Body of pancreas (tissue), 4 donors: ENCODE measurements at regions not wholly inside any gene's neighbourhood (a gene's known extent, or its start where the extent isn't known, plus 50 kb on each side); places are given as distances from the start of the nearest gene placed in this dataset.

Experiments used
- ATAC-seq: fragments of 150-250 bp; one replicate; pipeline ENCODE4 v1.9.1; 2016
- DNase-seq, 4 donors: peaks; one replicate each; pipeline ENCODE4 v3.0.0-alpha.2; 2019
- H3K27ac ChIP-seq, 4 donors: fragments of 200-600 bp; sonication (generic); 1 replicate in 3 of 4; 2 replicates in 1 of 4; pipeline versions ENCODE4 v1.5.1 to v1.6.1; 2016 to 2019; ENCODE audit warnings: mild to moderate bottlenecking in 1 of 4, mixed read lengths in 1 of 4, moderate library complexity in 1 of 4
- H3K27me3 ChIP-seq, 2 donors: fragments of 200-600 bp; sonication (generic); one replicate each; pipeline ENCODE4 v1.6.0; 2016; ENCODE audit warnings: mild to moderate bottlenecking in 1 of 2
- H3K36me3 ChIP-seq, 2 donors: fragments of 200-600 bp; sonication (generic); replicated peaks in 1 of 2; 2 replicates each; pipeline ENCODE4 v1.5.1; 2016; ENCODE audit warnings: low read depth in 2 of 2; ENCODE audit not compliant: insufficient read depth in 1 of 2
- H3K4me1 ChIP-seq: fragments of 200-600 bp; sonication (generic); one replicate; pipeline ENCODE4 v1.6.0; 2016
- H3K4me3 ChIP-seq, 2 donors: fragments of 200-600 bp; sonication (generic); 1 replicate in 1 of 2; 2 replicates in 1 of 2; pipeline ENCODE4 v1.5.1; 2016 to 2019
- H3K9me3 ChIP-seq, 3 donors: fragments of 200-600 bp; sonication (generic); 1 replicate in 2 of 3; 2 replicates in 1 of 3; pipeline ENCODE4 v1.5.1; 2016
- POLR2A ChIP-seq, 3 donors: fragments of 450-650 bp; IDR thresholded peaks; one replicate each; pipeline ENCODE4 v1.6.1; 2016; ENCODE audit warnings: antibody characterized with exemption in 3 of 3, mild to moderate bottlenecking in 2 of 3
- WGBS, 2 donors: methylation state at CpG; one replicate each; pipeline ENCODE4 v1.1.5; 2017; 5-methylcytosine and 5-hydroxymethylcytosine counted together
- intact Hi-C: fragments of 100-400 bp; cut with DNase I; formaldehyde crosslinking; loops from one replicate; pipeline ENCODE4 v1.15.1; 2023
- TF ChIP-seq, protein P1 (sequence below), 7 experiments: fragments of 450-650 bp in 4 of 7; fragments of 200-600 bp in 3 of 7; sonication (generic) in 3 of 7; IDR thresholded peaks; one replicate each; pipeline ENCODE4 v1.5.1; 2016 to 2019; ENCODE audit warnings: antibody characterized with exemption in 7 of 7

DNA sequence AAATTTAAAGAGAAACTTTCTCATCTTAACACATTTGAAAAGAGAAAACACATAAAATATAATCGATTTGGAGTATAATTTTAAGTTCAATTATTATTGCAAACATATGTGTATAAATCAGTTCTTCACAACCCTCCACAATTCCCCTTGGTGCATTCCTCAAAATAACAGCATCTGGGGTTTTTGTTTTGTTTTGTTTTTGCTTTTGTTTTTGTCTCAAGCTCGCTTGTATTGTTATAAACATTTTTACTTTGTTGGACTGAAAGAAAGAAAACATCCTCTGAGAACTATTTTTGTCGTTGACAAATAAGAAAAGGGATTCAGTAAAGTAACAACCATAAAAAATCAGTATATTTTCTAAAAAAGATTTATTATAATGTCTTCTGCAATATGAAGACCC, 60.2 kb upstream of the HIVEP1 start:
- no peaks in the 10 kb centered on the region for H3K27me3 ChIP-seq
- TF ChIP-seq, protein P1, sequence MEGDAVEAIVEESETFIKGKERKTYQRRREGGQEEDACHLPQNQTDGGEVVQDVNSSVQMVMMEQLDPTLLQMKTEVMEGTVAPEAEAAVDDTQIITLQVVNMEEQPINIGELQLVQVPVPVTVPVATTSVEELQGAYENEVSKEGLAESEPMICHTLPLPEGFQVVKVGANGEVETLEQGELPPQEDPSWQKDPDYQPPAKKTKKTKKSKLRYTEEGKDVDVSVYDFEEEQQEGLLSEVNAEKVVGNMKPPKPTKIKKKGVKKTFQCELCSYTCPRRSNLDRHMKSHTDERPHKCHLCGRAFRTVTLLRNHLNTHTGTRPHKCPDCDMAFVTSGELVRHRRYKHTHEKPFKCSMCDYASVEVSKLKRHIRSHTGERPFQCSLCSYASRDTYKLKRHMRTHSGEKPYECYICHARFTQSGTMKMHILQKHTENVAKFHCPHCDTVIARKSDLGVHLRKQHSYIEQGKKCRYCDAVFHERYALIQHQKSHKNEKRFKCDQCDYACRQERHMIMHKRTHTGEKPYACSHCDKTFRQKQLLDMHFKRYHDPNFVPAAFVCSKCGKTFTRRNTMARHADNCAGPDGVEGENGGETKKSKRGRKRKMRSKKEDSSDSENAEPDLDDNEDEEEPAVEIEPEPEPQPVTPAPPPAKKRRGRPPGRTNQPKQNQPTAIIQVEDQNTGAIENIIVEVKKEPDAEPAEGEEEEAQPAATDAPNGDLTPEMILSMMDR (IDR thresholded peaks at IDR 0.05), result no peak
- no peak for TF ChIP-seq POLR2A (IDR thresholded peaks at IDR 0.05)
- WGBS, 2 donors, result 63 to 77% methylated on average over 3 of the region's 3 CpGs
- DNase-seq, result no peak
- intact Hi-C loops, result no loop called here
- H3K4me1 ChIP-seq, result no peaks in the 10 kb centered on the region
- no peaks in the 10 kb centered on the region for H3K36me3 ChIP-seq
- no peak overlapping the region for H3K27ac ChIP-seq
- no peaks in the 10 kb centered on the region for H3K9me3 ChIP-seq
- no peak for ATAC-seq
- H3K4me3 ChIP-seq, result no peak overlapping the region

DNA sequence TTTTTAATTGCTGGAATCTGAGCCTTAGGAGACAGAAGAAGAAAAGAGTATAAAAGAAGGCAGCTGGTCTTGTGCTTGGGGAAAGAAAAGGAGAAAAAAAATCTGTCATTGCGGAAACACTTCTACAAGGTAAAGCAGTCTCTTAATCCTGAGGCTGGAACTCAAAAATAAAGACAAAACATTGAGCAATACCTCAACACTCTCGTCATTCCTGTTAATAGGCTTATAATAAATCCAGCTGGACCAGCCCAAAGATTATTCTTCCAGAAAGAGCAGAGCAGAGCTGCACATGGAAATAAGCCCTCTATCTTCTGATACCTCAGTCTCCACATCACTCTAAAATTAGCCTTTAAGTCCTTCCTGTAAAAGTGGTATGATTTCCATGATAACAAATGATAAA, 62.0 kb upstream of the HIVEP1 start:
- TF ChIP-seq, protein P1 (IDR thresholded peaks at IDR 0.05), result no peak
- no peak for TF ChIP-seq POLR2A (IDR thresholded peaks at IDR 0.05)
- H3K27me3 ChIP-seq, result no peaks in the 10 kb centered on the region
- no peak overlapping the region for H3K27ac ChIP-seq
- H3K36me3 ChIP-seq, result no peaks in the 10 kb centered on the region
- WGBS, 2 donors, result 56 to 89% methylated on average over 2 of the region's 2 CpGs
- H3K4me1 ChIP-seq, result no peaks in the 10 kb centered on the region
- intact Hi-C loops, result no loop called here
- H3K4me3 ChIP-seq, result no peak overlapping the region
- no peak for ATAC-seq
- no peaks in the 10 kb centered on the region for H3K9me3 ChIP-seq
- no peak for DNase-seq

DNA sequence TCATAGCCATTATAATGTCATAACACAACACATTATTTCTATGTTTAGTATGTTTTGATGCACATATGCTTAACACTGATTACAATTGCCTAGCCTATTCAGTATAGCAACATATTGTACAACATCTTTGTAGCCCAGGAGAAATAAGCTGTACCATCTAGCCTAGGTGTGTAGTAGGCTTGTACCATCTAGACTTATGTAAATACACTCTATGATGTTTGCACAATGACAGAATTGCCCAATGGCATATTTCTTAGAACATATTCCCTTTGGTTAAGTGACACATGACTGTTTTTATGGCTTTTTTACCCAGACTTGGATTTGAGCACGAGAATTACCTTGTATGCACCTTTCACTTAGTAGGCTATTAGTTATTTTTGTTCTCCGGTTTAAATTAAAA, 64.5 kb upstream of the HIVEP1 start:
- H3K27me3 ChIP-seq, result no peaks in the 10 kb centered on the region
- H3K4me3 ChIP-seq, result no peak overlapping the region
- peaks cover 20% of the 10 kb centered on the region for H3K4me1 ChIP-seq
- no peak overlapping the region for H3K27ac ChIP-seq
- intact Hi-C loops, result no loop called here
- H3K36me3 ChIP-seq, result no peaks in the 10 kb centered on the region
- DNase-seq, result no peak
- H3K9me3 ChIP-seq, result no peaks in the 10 kb centered on the region
- TF ChIP-seq, protein P1 (IDR thresholded peaks at IDR 0.05), result no peak
- TF ChIP-seq POLR2A (IDR thresholded peaks at IDR 0.05), result no peak
- ATAC-seq, result no peak
- WGBS, 2 donors, result 36 to 89% methylated on average over 2 of the region's 2 CpGs

DNA sequence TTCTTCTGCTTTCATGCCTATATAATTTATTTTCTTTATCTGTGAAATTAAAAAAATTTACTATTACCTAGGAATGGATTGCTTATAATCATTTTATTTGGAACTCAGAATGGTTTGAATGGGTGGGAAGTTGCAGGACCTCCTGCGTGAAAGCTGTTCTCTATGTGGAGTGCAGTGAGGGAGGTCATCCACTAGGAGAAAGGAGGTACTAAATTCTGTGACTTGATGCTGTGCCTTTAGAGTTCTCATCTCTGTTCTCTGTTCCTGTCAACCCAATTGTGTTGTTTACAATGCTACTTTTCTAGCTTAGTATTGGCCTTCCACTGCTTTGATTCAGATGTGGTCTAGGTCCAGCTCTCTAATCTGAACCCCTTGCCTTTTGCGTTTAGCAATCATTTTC, 65.0 kb upstream of the HIVEP1 start:
- WGBS, 2 donors, result 81 to 96% methylated on average over 2 of the region's 2 CpGs
- H3K4me3 ChIP-seq, result no peak overlapping the region
- no peaks in the 10 kb centered on the region for H3K36me3 ChIP-seq
- ATAC-seq, result no peak
- intact Hi-C loops, result no loop called here
- H3K27ac ChIP-seq, result no peak overlapping the region
- TF ChIP-seq POLR2A (IDR thresholded peaks at IDR 0.05), result no peak
- TF ChIP-seq, protein P1 (IDR thresholded peaks at IDR 0.05), result no peak
- no peaks in the 10 kb centered on the region for H3K9me3 ChIP-seq
- peaks cover 25% of the 10 kb centered on the region for H3K4me1 ChIP-seq
- DNase-seq, result no peak
- H3K27me3 ChIP-seq, result no peaks in the 10 kb centered on the region

DNA sequence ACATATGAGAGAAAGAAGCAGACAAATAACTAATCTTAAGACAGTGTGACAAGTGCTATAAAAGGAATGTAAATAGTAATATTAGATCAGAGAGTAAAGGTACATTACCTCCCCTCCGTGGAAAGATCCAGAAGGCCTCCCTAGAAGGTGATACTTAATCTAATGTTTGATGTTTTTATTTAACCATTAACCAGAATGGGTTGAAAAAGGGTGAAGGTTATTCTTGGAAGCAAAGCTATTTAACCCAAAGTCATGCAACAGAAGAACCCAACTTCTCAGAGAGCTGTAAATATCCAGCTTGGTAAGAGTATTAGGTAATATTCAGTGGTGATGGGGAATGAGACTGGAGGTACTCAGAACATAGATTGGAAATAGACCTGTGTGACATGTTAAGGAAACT, 68.0 kb upstream of the HIVEP1 start:
- Histone ChIP-seq H3K36me3 (no peaks in the 10 kb centered on the region), H3K9me3 (no peaks in the 10 kb centered on the region), H3K4me1 (peaks cover 26% of the 10 kb centered on the region), H3K27ac (no peak overlapping the region), H3K4me3 (no peak overlapping the region), H3K27me3 (no peaks in the 10 kb centered on the region)
- WGBS, 2 donors, result 14 to 34% methylated on average over 1 of the region's 1 CpG
- intact Hi-C loops, result no loop called here
- peak in 2 of 4 donors; percentile 7 to 24 for DNase-seq
- peak; percentile 75 for ATAC-seq
- TF ChIP-seq, protein P1 (IDR thresholded peaks at IDR 0.05), result no peak
- no peak for TF ChIP-seq POLR2A (IDR thresholded peaks at IDR 0.05)
